GM23338 (cell line): ENCODE measurements at regions not wholly inside any gene's neighbourhood (a gene's known extent, or its start where the extent isn't known, plus 50 kb on each side); places are given as distances from the start of the nearest gene placed in this dataset.

ENCODE experiments used
- ATAC-seq: fragments of 200-7000 bp; cut with Tn5 transposase; 3 replicates; pipeline ENCODE4 v1.9.1; 2020
- DNase-seq: peaks from one replicate; pipeline ENCODE4 v3.0.0-alpha.2; 2015; ENCODE audit warnings: low spot score
- H2AFZ ChIP-seq: fragments of 200-600 bp; sonication (generic); 2 replicates; pipeline ENCODE4 v1.8.0; 2016; ENCODE audit warnings: antibody characterized with exemption, mild to moderate bottlenecking, moderate library complexity
- H3F3A ChIP-seq: fragments of 200-600 bp; sonication (generic); replicated peaks from 2 replicates; pipeline ENCODE4 v1.8.0; 2017; ENCODE audit warnings: antibody characterized with exemption, mixed run types, low read depth
- H3K27ac ChIP-seq: fragments of 200-600 bp; sonication (generic); 2 replicates; pipeline ENCODE4 v1.6.1; 2016; ENCODE audit warnings: low read depth
- H3K27me3 ChIP-seq: fragments of 200-600 bp; sonication (generic); 2 replicates; pipeline ENCODE4 v1.8.0; 2016; ENCODE audit warnings: mild to moderate bottlenecking, mixed run types, moderate library complexity; ENCODE audit not compliant: insufficient read depth
- H3K36me3 ChIP-seq: fragments of 200-600 bp; sonication (generic); 2 replicates; pipeline ENCODE4 v1.8.0; 2016; ENCODE audit warnings: mild to moderate bottlenecking; ENCODE audit not compliant: insufficient read depth
- H3K4me1 ChIP-seq: fragments of 200-600 bp; sonication (generic); 2 replicates; pipeline ENCODE4 v1.8.0; 2016; ENCODE audit warnings: mild to moderate bottlenecking, moderate library complexity; ENCODE audit not compliant: insufficient read depth
- H3K4me2 ChIP-seq: fragments of 200-600 bp; sonication (generic); 2 replicates; pipeline ENCODE4 v1.7.1; 2017; ENCODE audit warnings: mixed run types
- H3K4me3 ChIP-seq: fragments of 200-600 bp; sonication (generic); 2 replicates; pipeline ENCODE4 v1.6.1; 2016; ENCODE audit warnings: mixed run types
- H3K79me2 ChIP-seq: fragments of 200-600 bp; sonication (generic); replicated peaks from 2 replicates; pipeline ENCODE4 v1.8.0; 2017; ENCODE audit warnings: mild to moderate bottlenecking; ENCODE audit not compliant: insufficient read depth
- H3K9me2 ChIP-seq: fragments of 200-600 bp; sonication (generic); 2 replicates; pipeline ENCODE4 v1.8.0; 2017; ENCODE audit not compliant: insufficient read depth
- H4K20me1 ChIP-seq: fragments of 200-600 bp; sonication (generic); replicated peaks from 2 replicates; pipeline ENCODE4 v1.8.0; 2017; ENCODE audit warnings: mild to moderate bottlenecking; ENCODE audit not compliant: insufficient read depth
- H3K27ac Mint-ChIP-seq: 2 replicates; pipeline ENCODE4 v1.8.0; 2020; ENCODE audit warnings: inconsistent platforms, mild to moderate bottlenecking, moderate library complexity, mixed read lengths
- H3K27me3 Mint-ChIP-seq: 3 replicates; pipeline ENCODE4 v1.8.0; 2022; ENCODE audit warnings: low read depth, mild to moderate bottlenecking, moderate library complexity, mixed read lengths, inconsistent platforms; ENCODE audit not compliant: insufficient read depth, poor library complexity
- H3K36me3 Mint-ChIP-seq: 3 replicates; pipeline ENCODE4 v1.8.0; 2021; ENCODE audit warnings: low read depth, mild to moderate bottlenecking, inconsistent platforms, moderate library complexity, mixed read lengths
- H3K4me1 Mint-ChIP-seq: 3 replicates; pipeline ENCODE4 v1.8.0; 2020; ENCODE audit warnings: mild to moderate bottlenecking, inconsistent platforms, mixed read lengths
- H3K4me3 Mint-ChIP-seq: 3 replicates; pipeline ENCODE4 v1.8.0; 2021; ENCODE audit warnings: moderate library complexity, mild to moderate bottlenecking, inconsistent platforms, mixed read lengths
- H3K9me3 Mint-ChIP-seq: 3 replicates; pipeline ENCODE4 v1.8.0; 2020; ENCODE audit warnings: moderate library complexity, mild to moderate bottlenecking, inconsistent platforms, mixed read lengths
- EZH2phosphoT487 ChIP-seq: fragments of 200-600 bp; sonication (generic); IDR thresholded peaks from one replicate; pipeline ENCODE4 v1.8.1; 2018; ENCODE audit warnings: antibody characterized with exemption; ENCODE audit not compliant: unreplicated experiment
- NANOG ChIP-seq: IDR thresholded peaks from 2 replicates; pipeline ENCODE4 v1.6.1; 2016; ENCODE audit warnings: antibody characterized with exemption, borderline replicate concordance
- REST ChIP-seq: IDR thresholded peaks from one replicate; pipeline ENCODE4 v1.6.1; 2018; ENCODE audit warnings: antibody characterized with exemption; ENCODE audit not compliant: unreplicated experiment
- ZNF114 ChIP-seq: fragments of 250-450 bp; sonication (Bioruptor Pico); IDR thresholded peaks from 2 replicates; pipeline ENCODE4 v1.5.0; 2020; ENCODE audit warnings: mild to moderate bottlenecking, moderate library complexity
- ZNF462 ChIP-seq: fragments of 250-450 bp; sonication (Bioruptor Pico); IDR thresholded peaks from 2 replicates; pipeline ENCODE4 v1.5.0; 2020; ENCODE audit warnings: mild to moderate bottlenecking, moderate library complexity

DNA sequence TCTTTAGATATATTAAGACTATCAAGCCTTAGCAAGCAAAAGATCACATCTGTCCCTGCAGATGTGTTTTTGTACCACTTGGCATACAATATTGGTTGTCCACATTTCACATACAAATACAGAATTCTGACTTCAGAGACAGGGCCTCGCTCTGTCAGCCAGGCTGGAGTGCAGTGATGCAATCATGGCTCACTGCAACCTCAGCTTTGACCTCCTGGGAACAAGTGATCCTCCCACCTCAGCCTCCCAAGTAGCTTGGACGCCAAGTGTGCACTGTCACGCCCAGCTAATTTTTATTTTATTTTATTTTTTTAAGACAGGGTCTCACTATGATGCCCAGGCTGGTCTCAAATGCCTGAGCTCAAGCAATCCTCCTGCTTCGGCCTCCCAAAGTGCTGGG lies 53.0 kb upstream of the ACTL6A start (continued):
- no peak for TF ChIP-seq ZNF462 (CRISPR knock-in tag)
- no peak for TF ChIP-seq ZNF114 (CRISPR knock-in tag)
- no peak for TF ChIP-seq NANOG
- no peak for TF ChIP-seq EZH2phosphoT487

GRCh38 chr3:179510496-179510895 lies 52.2 kb upstream of the ACTL6A start:
- Mint-ChIP-seq H3K9me3 (no peaks in the 10 kb centered on the region), H3K4me3 (no peak overlapping the region), H3K27me3 (peaks cover 1% of the 10 kb centered on the region), H3K4me1 (no peaks in the 10 kb centered on the region), H3K27ac (no peak overlapping the region), H3K36me3 (no peaks in the 10 kb centered on the region)
- no peaks in the 10 kb centered on the region for H3F3A ChIP-seq
- DNase-seq: no peak
- no peak overlapping the region for H3K27ac ChIP-seq
- no peak overlapping the region for H3K4me2 ChIP-seq
- H3K27me3 ChIP-seq: no peaks in the 10 kb centered on the region
- H2AFZ ChIP-seq: no peak overlapping the region; the same call in 1 of the 2 replicates
- H3K4me1 ChIP-seq: no peaks in the 10 kb centered on the region
- no peaks in the 10 kb centered on the region for H3K79me2 ChIP-seq
- H3K4me3 ChIP-seq: no peak overlapping the region
- no peaks in the 10 kb centered on the region for H4K20me1 ChIP-seq
- no peaks in the 10 kb centered on the region for H3K36me3 ChIP-seq
- no peaks in the 10 kb centered on the region for H3K9me2 ChIP-seq
- no peak for ATAC-seq
- TF ChIP-seq ZNF462 (CRISPR knock-in tag): no peak
- TF ChIP-seq REST: no peak
